GM12865 (cell line): ENCODE measurements at regions not wholly inside any gene's neighbourhood (a gene's known extent, or its start where the extent isn't known, plus 50 kb on each side); places are given as distances from the start of the nearest gene placed in this dataset.

Experiments
- DNase-seq: peaks from one replicate; pipeline ENCODE4 v3.0.0; 2010; ENCODE audit warnings: low read depth
- H3K4me3 ChIP-seq: 2 replicates; pipeline ENCODE4 v1.5.1; 2011; ENCODE audit warnings: mild to moderate bottlenecking, low read depth, low read length, control low read depth
- CTCF ChIP-seq: IDR thresholded peaks from 2 replicates; pipeline ENCODE4 v1.5.1; 2011; ENCODE audit warnings: low read length, control low read depth, low read depth, inconsistent platforms; ENCODE audit not compliant: insufficient read depth; ENCODE audit errors: missing control alignments

DNA sequence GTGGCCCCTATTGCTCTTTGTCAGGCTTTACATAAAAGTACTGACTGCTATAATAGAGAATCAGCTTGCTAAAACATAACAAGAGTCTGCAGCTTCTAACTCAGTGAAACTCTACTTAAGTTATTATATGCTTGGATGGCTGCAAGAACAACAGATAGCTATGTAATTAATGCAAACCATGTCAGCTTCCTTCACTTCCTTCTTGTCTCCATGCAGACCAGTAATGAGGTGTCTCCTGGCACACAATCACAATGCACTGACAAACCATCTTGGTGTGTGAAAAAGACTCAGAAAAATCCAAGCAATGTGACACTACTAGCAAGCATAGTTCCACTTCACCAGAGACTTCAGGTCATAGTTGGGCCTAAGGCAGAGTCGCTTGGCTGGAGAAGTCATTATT, 2068.9 kb upstream of the PIK3C3 start:
- no peak for DNase-seq
- no peak overlapping the region for H3K4me3 ChIP-seq
- no peak for TF ChIP-seq CTCF

- no peak for TF ChIP-seq CTCF
- H3K4me3 ChIP-seq = no peak overlapping the region
- DNase-seq = no peak
Measured at GRCh38 chr18:39872651-39873050, 2082.4 kb upstream of the PIK3C3 start.

GRCh38 chr18:39871961-39872360, 2083.1 kb upstream of the PIK3C3 start:
- no peak for DNase-seq
- TF ChIP-seq CTCF = no peak
- no peak overlapping the region for H3K4me3 ChIP-seq

- no peak for DNase-seq
- no peak overlapping the region for H3K4me3 ChIP-seq
- TF ChIP-seq CTCF = no peak
Measured at GRCh38 chr18:39870591-39870990, 2084.4 kb upstream of the PIK3C3 start.

GRCh38 chr18:39863916-39864315, 2091.1 kb upstream of the PIK3C3 start:
- no peak for DNase-seq
- no peak overlapping the region for H3K4me3 ChIP-seq
- TF ChIP-seq CTCF = no peak

DNA sequence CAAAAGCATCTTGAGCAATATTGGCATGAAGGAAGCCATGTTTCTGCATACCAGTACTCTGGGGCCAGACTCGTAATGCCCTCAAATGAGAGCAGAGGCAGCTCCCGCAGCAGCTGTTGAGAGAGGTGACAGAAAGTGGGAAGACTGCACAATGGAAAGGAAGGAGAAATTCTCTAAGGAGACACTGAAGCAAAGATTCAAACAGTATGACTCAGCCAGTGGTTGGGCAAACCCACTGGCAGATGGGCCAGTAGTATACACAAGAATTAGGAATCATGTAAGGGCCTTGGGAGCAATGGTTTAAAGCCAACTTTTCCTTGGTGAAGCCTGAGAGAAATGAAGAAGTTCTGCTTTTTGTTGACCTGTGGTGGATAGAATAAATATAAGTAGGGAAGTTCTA, 2092.7 kb upstream of the PIK3C3 start:
- no peak for DNase-seq
- no peak for TF ChIP-seq CTCF
- no peak overlapping the region for H3K4me3 ChIP-seq

DNA sequence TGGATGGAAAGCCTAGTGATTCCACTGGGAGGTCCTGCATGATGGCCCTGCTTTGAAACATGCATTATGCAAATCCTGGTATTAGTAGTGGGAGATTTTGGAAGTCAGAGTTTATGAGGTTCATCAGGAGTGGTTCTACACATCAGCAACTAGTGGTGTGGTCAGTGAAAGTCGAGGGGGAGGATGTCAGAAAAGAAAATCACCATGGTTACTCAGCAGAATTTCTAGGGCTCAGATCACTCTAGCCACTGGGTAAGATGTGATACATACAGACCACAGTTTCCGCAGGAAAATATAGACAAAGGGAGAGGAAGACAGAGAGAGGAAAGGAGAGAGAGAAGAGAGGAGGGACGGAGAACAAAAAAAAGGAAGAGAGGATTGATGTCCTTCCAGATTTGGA, 2100.7 kb upstream of the PIK3C3 start:
- no peak overlapping the region for H3K4me3 ChIP-seq
- no peak for DNase-seq
- TF ChIP-seq CTCF = no peak
